ENCODE measurements at regions not wholly inside any gene's neighbourhood (a gene's known extent, or its start where the extent isn't known, plus 50 kb on each side); places are given as distances from the start of the nearest gene placed in this dataset.

GRCh38 chr10:128318366-128318765 lies 192.1 kb upstream of the MKI67 start:
- DNase-seq, result no peak

- peak; percentile 81 for DNase-seq
Observed at GRCh38 chr10:128318913-128319312, 192.7 kb upstream of the MKI67 start.

DNA sequence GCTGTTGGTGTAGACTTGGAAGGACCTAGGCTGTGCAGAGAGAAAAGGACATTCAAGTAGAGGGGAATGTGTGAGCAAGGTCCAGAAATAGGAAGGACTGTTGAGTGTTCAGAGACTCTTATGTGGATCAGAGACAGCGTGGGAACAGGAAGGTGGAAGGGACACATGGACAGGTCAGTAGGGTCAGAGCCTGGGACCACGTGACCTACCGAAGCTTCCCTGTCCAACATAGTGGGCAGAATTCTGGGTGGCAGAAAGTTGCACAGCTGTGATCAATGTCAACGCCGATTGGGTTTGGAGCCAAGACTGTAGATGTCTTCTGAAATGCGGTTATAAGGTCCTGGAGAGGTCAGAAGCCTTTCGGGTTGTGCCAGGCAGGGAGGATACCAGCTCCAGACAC lies 195.9 kb upstream of the MKI67 start:
- DNase-seq, result no peak

GRCh38 chr10:128322950-128323349 lies 196.7 kb upstream of the MKI67 start:
- DNase-seq, result no peak

DNA sequence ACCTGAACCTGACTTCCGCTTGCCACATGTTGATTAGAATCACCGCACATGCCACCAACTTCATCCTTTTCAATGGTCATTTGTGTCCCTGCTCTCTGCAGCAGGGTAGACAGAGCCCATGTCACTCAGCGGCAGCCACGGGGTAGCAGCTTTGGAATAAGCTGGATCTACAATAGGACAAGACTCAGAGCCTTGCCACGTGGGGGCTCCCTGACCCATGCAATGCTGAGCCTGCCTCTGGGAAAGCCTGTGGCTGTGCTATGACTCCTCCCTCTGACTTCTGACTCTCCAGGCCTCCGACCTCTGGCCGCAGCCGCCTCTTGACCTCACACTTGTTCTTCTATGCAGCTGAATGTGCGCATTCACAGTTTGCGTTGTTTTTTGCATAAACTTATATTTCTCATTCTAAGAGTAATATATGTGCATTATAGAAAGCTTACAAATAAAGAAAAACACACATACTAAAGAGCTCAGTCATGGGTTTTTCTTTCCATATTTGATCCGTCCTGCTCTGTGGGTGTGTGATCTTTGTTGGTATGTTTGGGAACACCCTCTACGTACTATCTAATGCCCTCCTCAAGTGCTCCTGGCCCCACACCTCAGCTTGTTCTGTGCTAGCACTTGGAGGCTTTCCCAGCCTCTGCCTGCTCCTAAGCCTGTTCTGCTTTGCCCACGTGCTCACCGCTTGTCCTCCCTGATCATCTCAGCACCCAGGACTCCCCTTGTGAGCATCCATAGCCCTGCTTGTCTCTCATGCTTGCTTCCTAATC lies 198.0 kb upstream of the MKI67 start:
- no peak for DNase-seq

GRCh38 chr10:128325788-128326187 lies 199.6 kb upstream of the MKI67 start:
- no peak for DNase-seq

- DNase-seq, result no peak
Observed at GRCh38 chr10:128326251-128326650, 200.0 kb upstream of the MKI67 start.

- DNase-seq, result no peak
Observed at GRCh38 chr10:128326851-128327250, 200.6 kb upstream of the MKI67 start.

- no peak for DNase-seq
Observed at GRCh38 chr10:128336401-128336800, 210.2 kb upstream of the MKI67 start.

- no peak for DNase-seq
Observed at GRCh38 chr10:128337860-128338378, 211.7 kb upstream of the MKI67 start.

GRCh38 chr10:128338951-128339350 lies 212.7 kb upstream of the MKI67 start:
- no peak for DNase-seq

GRCh38 chr10:128339753-128340152 lies 213.5 kb upstream of the MKI67 start:
- DNase-seq, result no peak

- no peak for DNase-seq
Observed at GRCh38 chr10:128345353-128345752, 219.1 kb upstream of the MKI67 start.

DNA sequence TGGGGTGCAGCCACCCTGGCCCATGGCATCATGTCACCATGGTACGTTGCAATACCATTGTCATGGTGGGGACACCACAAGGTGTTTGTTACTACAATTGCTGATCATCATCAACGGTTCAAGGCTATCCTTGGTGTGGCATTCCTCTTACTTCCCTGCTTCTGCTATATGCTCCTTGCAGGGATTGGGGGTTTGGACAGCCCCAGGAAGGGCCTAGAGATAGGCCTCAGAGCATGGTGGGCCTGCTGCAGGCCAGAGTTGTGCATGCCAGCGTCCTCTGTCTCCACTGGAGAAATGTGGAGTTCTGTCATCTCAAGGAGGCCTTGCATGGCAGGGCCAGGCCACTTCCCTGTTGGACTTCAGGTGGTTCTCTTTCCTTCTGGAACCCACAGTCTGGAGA lies 234.6 kb upstream of the MKI67 start:
- DNase-seq, result no peak

GRCh38 chr10:128361487-128361886 lies 235.3 kb upstream of the MKI67 start:
- DNase-seq, result no peak

GRCh38 chr10:128362514-128362913 lies 236.3 kb upstream of the MKI67 start:
- no peak for DNase-seq

- DNase-seq, result no peak
Observed at GRCh38 chr10:128364631-128365030, 238.4 kb upstream of the MKI67 start.

GRCh38 chr10:128365156-128365725 lies 239.0 kb upstream of the MKI67 start:
- no peak for DNase-seq

DNA sequence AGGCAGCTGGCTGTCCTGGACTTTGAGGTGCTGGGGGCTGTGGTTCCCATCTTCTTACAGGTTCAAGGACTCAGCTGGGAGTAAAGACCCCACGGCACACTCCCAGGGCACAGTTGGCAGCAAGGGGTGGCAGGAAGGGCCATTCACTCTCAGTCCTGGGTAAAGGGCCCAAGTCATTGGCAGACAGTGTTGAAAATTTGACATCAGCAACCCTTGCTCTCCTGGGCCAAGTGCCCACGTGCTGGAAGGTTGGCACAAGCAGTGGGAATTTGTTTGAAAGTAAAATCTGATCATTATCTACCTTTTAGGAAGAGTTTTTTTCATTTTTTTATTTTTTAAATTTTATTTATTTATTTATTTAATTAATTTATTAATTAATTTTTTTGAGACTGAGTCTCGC lies 241.6 kb upstream of the MKI67 start:
- no peak for DNase-seq

DNA sequence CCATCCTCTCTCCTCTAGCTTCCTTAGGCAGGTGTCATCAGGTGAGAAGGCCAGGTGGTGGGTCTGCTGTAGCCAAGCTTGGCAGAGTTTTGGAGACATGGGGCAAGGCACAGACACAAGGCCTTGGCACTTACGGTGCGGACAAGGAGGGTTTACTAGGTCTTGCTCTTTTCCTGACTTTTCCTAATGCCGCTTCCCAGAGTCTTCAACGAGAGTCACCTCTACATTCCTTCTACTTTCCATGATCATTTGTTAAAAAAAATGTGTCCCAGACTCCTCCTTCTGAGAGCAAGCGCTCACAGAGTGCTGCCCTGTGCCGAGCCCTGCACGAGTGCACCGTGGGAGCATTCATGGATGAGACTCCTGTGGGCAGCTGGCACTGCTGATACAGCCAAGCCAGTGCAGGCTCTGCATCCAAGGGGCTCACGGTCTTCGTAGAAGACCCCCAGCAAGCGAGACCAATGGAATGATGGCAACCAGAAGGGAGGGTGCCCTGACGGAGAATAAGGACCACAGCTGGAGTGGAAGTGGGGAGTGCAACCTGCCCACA lies 243.0 kb upstream of the MKI67 start:
- no peak for DNase-seq

- no peak for DNase-seq
Observed at GRCh38 chr10:128373071-128373749, 247.0 kb upstream of the MKI67 start.

- no peak for DNase-seq
Observed at GRCh38 chr10:128373831-128374230, 247.6 kb upstream of the MKI67 start.

DNA sequence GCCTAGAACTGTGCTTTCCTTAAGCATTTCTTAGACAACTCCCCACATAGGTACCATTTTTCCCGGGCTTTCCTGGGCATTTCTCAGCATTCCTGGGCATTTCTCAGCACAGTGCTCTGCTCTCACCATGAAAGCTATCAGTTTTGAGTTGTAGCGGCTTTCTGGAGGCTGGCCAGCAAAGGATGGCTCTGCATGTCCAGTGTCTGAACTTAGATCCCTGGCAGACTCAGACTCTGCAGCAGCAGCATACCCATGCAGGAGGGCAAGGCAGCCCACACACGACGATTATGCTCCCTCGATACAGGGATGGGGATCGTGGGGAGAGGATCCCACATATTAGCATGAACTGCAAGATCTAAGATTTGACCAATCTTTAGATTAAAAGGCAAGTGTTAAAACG lies 248.9 kb upstream of the MKI67 start:
- no peak for DNase-seq
